ENCODE measurements at regions not wholly inside any gene's neighbourhood (a gene's known extent, or its start where the extent isn't known, plus 50 kb on each side); places are given as distances from the start of the nearest gene placed in this dataset.

- TF ChIP-seq, protein P1, sequence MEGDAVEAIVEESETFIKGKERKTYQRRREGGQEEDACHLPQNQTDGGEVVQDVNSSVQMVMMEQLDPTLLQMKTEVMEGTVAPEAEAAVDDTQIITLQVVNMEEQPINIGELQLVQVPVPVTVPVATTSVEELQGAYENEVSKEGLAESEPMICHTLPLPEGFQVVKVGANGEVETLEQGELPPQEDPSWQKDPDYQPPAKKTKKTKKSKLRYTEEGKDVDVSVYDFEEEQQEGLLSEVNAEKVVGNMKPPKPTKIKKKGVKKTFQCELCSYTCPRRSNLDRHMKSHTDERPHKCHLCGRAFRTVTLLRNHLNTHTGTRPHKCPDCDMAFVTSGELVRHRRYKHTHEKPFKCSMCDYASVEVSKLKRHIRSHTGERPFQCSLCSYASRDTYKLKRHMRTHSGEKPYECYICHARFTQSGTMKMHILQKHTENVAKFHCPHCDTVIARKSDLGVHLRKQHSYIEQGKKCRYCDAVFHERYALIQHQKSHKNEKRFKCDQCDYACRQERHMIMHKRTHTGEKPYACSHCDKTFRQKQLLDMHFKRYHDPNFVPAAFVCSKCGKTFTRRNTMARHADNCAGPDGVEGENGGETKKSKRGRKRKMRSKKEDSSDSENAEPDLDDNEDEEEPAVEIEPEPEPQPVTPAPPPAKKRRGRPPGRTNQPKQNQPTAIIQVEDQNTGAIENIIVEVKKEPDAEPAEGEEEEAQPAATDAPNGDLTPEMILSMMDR (IDR thresholded peaks at IDR 0.05) = peak in 9 of 12 donors; percentile 14 to 45 (median 25)
- TF ChIP-seq POLR2A (IDR thresholded peaks at IDR 0.05) = peak in 1 of 2 donors; percentile 29
These were observed 247.6 kb downstream of the DLL1 start for GRCh38 chr6:170043150-170043819.
